Fibroblast of lung (primary cell): ENCODE measurements at regions not wholly inside any gene's neighbourhood (a gene's known extent, or its start where the extent isn't known, plus 50 kb on each side); places are given as distances from the start of the nearest gene placed in this dataset.

Experiments used
- CTCF ChIP-seq, 2 donors: IDR thresholded peaks in 1 of 2; conservative IDR thresholded peaks in 1 of 2; 1 replicate in 1 of 2; 2 replicates in 1 of 2; pipeline ENCODE4 v1.5.1; 2011 to 2012; ENCODE audit warnings: low read length in 2 of 2, control low read depth in 1 of 2, inconsistent platforms in 1 of 2, low read depth in 1 of 2, mild to moderate bottlenecking in 1 of 2
- EZH2 ChIP-seq: IDR thresholded peaks from 2 replicates; pipeline ENCODE4 v1.5.1; 2012; ENCODE audit warnings: low read length, control low read depth, mild to moderate bottlenecking; ENCODE audit errors: missing control alignments

- no peak for TF ChIP-seq EZH2
- TF ChIP-seq CTCF (conservative IDR thresholded peaks at IDR 0.05 in 1 of 2, IDR thresholded peaks at IDR 0.05 in 1 of 2; ENCODE audit: low read depth in 1 of 2, low read length in 2 of 2) = no peak
Measured at GRCh38 chr1:30125021-30125820, 598.2 kb downstream of the MATN1 start.
